Activated CD8-positive, alpha-beta T cell treated with anti-CD3 and anti-CD28 coated beads for 36 hours (primary cell): ENCODE measurements at regions not wholly inside any gene's neighbourhood (a gene's known extent, or its start where the extent isn't known, plus 50 kb on each side); places are given as distances from the start of the nearest gene placed in this dataset.
"Not testable (repeated sequence)": the region's sequence is repeated elsewhere in the genome, so short reads cannot be mapped to it uniquely, and the experiment has no call there.

Source experiments
- ATAC-seq: fragments of 200-7000 bp; cut with Tn5 transposase; one replicate; pipeline ENCODE4 v1.10.0; 2021; ENCODE audit warnings: mild to moderate bottlenecking, moderate library complexity
- CTCF ChIA-PET: fragments of 350-600 bp; sonication (Branson Sonifier 250); formaldehyde crosslinking; loops from one replicate; lab custom pipeline; 2021; ENCODE audit warnings: antibody characterized with exemption; lab: Charles Lee
- POLR2A ChIA-PET: fragments of 350-600 bp; sonication (Branson Sonifier 250); formaldehyde crosslinking; loops from one replicate; lab custom pipeline; 2021; ENCODE audit warnings: antibody characterized with exemption; lab: Charles Lee
- DNase-seq: peaks from one replicate; pipeline ENCODE4 v3.0.0-alpha.2; 2020
- H3K27ac Mint-ChIP-seq: one replicate; pipeline ENCODE4 v1.8.0; 2021; ENCODE audit warnings: mild to moderate bottlenecking, mixed read lengths
- H3K27me3 Mint-ChIP-seq: one replicate; pipeline ENCODE4 v1.8.0; 2021; ENCODE audit warnings: mixed read lengths
- H3K36me3 Mint-ChIP-seq: one replicate; pipeline ENCODE4 v1.8.0; 2021; ENCODE audit warnings: low read depth, mixed read lengths
- H3K4me1 Mint-ChIP-seq: one replicate; pipeline ENCODE4 v1.8.0; 2021; ENCODE audit warnings: low read depth, mixed read lengths
- H3K4me3 Mint-ChIP-seq: one replicate; pipeline ENCODE4 v1.8.0; 2021; ENCODE audit warnings: mild to moderate bottlenecking, moderate library complexity, mixed read lengths
- H3K9me3 Mint-ChIP-seq: one replicate; pipeline ENCODE4 v1.8.0; 2021; ENCODE audit warnings: mixed read lengths
- intact Hi-C: fragments of 100-400 bp; cut with micrococcal nuclease; formaldehyde crosslinking; loops from one replicate; pipeline ENCODE4 v1.10.0; 2022
- TF ChIP-seq, protein P1 (sequence below): fragments of 200-600 bp; IDR thresholded peaks from one replicate; pipeline ENCODE4 v1.8.0; 2022; ENCODE audit warnings: antibody characterized with exemption, mild to moderate bottlenecking

DNA sequence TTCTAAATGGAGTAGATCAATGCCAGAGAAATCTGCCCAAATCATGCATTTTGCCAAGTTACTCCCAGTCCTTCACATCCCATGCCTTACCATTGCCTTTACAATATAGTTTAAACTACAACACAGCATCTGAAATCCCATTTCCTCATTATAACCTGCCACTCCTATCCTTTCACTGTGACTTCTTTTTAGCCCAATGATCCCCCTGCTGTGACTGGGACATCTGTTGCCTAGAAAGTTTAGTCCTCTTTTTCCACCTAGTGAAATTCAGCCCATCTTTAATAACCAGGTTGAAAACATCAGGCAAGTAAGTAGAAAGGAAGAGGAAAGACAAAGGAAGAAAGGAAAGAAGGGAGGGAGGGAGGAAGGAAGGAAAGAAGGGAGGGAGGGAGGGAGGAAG, 627.9 kb upstream of the ZNF385D start:
- intact Hi-C loops, result no loop called here
- ChIA-PET POLR2A (no interaction called here), CTCF (no interaction called here)
- no peaks in the 10 kb centered on the region for H3K9me3 Mint-ChIP-seq
- H3K4me3 Mint-ChIP-seq, result no peak overlapping the region
- ATAC-seq (no peak), DNase-seq (no peak)
- H3K36me3 Mint-ChIP-seq, result no peaks in the 10 kb centered on the region
- no peaks in the 10 kb centered on the region for H3K4me1 Mint-ChIP-seq
- H3K27me3 Mint-ChIP-seq, result no peaks in the 10 kb centered on the region
- H3K27ac Mint-ChIP-seq, result no peak overlapping the region
- TF ChIP-seq, protein P1, sequence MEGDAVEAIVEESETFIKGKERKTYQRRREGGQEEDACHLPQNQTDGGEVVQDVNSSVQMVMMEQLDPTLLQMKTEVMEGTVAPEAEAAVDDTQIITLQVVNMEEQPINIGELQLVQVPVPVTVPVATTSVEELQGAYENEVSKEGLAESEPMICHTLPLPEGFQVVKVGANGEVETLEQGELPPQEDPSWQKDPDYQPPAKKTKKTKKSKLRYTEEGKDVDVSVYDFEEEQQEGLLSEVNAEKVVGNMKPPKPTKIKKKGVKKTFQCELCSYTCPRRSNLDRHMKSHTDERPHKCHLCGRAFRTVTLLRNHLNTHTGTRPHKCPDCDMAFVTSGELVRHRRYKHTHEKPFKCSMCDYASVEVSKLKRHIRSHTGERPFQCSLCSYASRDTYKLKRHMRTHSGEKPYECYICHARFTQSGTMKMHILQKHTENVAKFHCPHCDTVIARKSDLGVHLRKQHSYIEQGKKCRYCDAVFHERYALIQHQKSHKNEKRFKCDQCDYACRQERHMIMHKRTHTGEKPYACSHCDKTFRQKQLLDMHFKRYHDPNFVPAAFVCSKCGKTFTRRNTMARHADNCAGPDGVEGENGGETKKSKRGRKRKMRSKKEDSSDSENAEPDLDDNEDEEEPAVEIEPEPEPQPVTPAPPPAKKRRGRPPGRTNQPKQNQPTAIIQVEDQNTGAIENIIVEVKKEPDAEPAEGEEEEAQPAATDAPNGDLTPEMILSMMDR, result no peak

DNA sequence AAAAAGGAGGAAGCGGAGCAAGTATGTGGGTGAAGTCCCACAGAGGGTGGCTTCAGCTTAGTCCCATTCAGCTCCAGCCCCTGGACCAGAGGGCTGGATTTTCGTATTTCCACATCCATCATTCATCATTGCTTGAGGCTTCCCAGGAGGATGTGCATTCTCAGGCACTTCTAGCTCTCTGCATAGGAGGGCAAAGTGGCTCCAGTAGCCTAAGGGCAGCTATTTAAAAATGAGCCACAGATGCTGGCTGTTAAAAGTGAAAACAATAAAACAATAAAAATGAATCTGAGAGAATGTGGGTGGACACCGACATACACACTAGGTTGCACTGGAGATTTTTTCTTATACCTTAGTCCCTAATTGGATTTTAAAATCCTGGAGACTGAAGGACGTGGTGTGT, 629.2 kb upstream of the ZNF385D start:
- H3K27me3 Mint-ChIP-seq, result no peaks in the 10 kb centered on the region
- H3K27ac Mint-ChIP-seq, result no peak overlapping the region
- DNase-seq (no peak), ATAC-seq (no peak)
- H3K4me3 Mint-ChIP-seq, result no peak overlapping the region
- TF ChIP-seq, protein P1, result no peak
- H3K9me3 Mint-ChIP-seq, result peaks cover 2% of the 10 kb centered on the region
- CTCF ChIA-PET, result interaction anchor here (1.3 kb wide), 1 partner anchor 11 kb away, joined by 3 read pairs; no protein-coding TSS in a partner anchor
- H3K4me1 Mint-ChIP-seq, result no peaks in the 10 kb centered on the region
- POLR2A ChIA-PET, result no interaction called here
- H3K36me3 Mint-ChIP-seq, result no peaks in the 10 kb centered on the region
- intact Hi-C loops, result no loop called here

DNA sequence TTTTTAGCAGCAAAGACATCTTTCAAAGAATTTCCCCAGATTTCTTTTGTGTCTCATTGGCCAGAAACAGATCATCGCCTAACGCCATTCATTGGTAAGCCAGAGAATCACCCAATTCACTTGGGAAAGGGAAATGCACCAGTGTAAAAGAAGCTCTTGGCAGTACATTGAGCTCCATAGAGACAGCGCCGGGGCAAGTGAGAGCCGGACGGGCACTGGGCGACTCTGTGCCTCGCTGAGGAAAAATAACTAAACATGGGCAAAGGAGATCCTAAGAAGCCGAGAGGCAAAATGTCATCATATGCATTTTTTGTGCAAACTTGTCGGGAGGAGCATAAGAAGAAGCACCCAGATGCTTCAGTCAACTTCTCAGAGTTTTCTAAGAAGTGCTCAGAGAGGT, 630.6 kb upstream of the ZNF385D start:
- intact Hi-C loops, H3K27me3 Mint-ChIP-seq, H3K4me3 Mint-ChIP-seq, H3K4me1 Mint-ChIP-seq, H3K36me3 Mint-ChIP-seq, CTCF ChIA-PET, POLR2A ChIA-PET, H3K9me3 Mint-ChIP-seq, H3K27ac Mint-ChIP-seq, ATAC-seq: not testable (repeated sequence)
- peak; percentile 22 for DNase-seq

DNA sequence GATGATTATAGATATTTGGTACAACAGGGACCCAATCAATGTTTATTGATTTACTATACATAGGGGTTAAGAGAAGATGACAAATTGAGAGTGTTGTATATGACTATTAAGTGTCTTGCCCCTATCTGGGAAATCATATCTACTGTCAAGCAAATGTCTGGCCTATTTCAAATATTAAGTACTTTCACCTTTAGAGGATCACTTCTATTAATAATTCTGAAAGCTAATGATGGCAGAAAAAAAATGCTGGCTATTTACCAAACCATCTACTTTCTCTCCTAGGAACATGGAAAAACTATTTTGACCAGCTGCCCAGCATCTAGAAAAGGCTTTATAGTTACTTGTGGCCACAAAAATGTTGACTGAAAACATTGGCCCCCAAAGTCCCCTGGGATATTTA, 632.3 kb upstream of the ZNF385D start:
- intact Hi-C loops, result no loop called here
- Mint-ChIP-seq H3K4me1 (no peaks in the 10 kb centered on the region), H3K4me3 (no peak overlapping the region), H3K27ac (no peak overlapping the region), H3K27me3 (no peaks in the 10 kb centered on the region), H3K9me3 (peaks cover 4% of the 10 kb centered on the region), H3K36me3 (no peaks in the 10 kb centered on the region)
- ChIA-PET CTCF (no interaction called here), POLR2A (no interaction called here)
- DNase-seq, result no peak
- no peak for ATAC-seq
- TF ChIP-seq, protein P1, result no peak

DNA sequence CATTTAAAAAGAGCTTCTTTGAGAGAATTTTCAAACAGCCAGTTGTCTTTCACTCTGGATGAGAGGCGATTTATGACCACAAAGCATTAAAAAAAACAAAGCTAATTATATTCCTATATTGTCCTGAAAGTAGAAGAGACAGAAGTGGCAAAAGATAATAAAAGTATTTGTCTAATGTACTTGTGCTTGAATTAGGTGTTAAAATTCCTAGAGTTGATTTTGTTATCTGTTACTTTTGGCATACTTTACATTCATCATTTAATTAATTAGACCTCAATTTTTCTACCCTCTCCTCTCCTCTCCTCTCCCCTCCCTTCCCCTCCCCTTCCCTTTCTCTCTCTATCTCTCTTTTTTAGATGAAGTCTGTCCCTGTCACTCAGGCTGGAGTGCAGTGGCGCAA, 635.1 kb upstream of the ZNF385D start:
- POLR2A ChIA-PET, result no interaction called here
- ATAC-seq, result no peak
- Mint-ChIP-seq H3K4me1 (no peaks in the 10 kb centered on the region), H3K9me3 (peaks cover 4% of the 10 kb centered on the region), H3K4me3 (no peak overlapping the region), H3K36me3 (no peaks in the 10 kb centered on the region), H3K27ac (no peak overlapping the region), H3K27me3 (no peaks in the 10 kb centered on the region)
- CTCF ChIA-PET, result no interaction called here
- TF ChIP-seq, protein P1, result no peak
- no peak for DNase-seq
- intact Hi-C loops, result no loop called here

DNA sequence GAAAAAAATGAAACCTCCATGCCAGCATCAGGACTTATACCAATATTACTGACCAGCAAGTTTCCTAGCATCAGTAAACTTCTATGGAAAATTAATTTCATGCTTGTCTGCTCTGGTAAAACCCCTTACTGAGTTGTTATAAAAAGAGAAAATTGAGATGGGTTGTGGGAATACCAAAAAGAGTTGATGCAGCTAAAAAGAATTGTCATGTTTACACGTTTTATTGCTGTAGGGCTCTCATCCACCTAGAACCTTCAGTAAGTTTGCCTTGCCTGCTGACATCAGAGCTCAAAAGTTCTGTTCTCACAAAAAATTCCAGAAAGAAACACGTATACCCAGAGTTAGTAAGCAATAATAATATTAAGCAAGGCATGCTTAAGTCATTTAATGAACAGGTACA, 641.3 kb upstream of the ZNF385D start:
- ATAC-seq (no peak), DNase-seq (no peak)
- Mint-ChIP-seq H3K4me3 (no peak overlapping the region), H3K36me3 (no peaks in the 10 kb centered on the region), H3K9me3 (peaks cover 4% of the 10 kb centered on the region), H3K4me1 (no peaks in the 10 kb centered on the region), H3K27ac (no peak overlapping the region), H3K27me3 (no peaks in the 10 kb centered on the region)
- TF ChIP-seq, protein P1, result no peak
- ChIA-PET CTCF (no interaction called here), POLR2A (no interaction called here)
- intact Hi-C loops, result no loop called here
